Right lung (tissue), 2 donors: ENCODE measurements at regions not wholly inside any gene's neighbourhood (a gene's known extent, or its start where the extent isn't known, plus 50 kb on each side); places are given as distances from the start of the nearest gene placed in this dataset.
"Not testable (repeated sequence)": the region's sequence is repeated elsewhere in the genome, so short reads cannot be mapped to it uniquely, and the experiment has no call there.

Experiments
- DNase-seq, 2 donors: peaks; one replicate each; pipeline ENCODE4 v3.0.0-alpha.2; 2013

- DNase-seq = no peak
These were observed 98.3 kb upstream of the FRMD1 start for GRCh38 chr6:168177103-168177891.

- no peak for DNase-seq
These were observed 92.8 kb upstream of the FRMD1 start for GRCh38 chr6:168171673-168172353.

DNA sequence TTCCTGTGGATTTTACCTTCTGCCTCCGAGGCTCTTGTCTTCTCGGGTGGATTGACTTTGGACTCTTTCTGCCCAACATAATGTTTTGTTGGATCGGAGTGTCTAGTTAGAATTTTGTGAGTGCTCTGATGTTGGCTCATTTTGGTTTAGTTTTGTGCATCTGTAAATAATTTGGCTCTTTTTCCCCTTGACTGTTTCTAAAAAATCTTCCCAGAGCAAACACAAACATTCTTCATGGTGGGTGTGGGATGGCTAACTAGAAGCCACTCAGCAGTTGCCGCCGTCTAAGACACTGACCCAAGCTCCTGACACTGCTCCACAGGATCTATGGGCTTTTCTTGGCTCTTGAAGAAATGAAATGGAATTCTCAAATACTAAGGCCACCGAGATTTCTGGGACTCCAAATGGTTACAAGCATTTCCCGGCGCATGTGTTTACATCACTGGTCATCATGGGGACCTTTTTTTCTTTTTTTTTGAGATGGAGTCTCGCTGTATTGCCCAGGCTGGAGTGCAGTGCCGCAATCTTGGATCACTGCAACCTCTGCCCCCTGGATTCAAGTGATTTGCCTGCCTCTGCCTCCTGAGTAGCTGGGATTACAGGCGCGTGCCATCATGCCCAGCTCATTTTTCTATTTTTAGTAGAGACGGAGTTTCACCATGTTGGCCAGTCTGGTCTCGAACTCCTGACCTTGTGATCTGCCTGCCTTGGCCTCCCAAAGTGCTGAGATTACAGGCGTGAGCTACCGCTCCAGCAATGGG lies 92.0 kb upstream of the FRMD1 start:
- no peak for DNase-seq

- DNase-seq = no peak
These were observed 90.6 kb upstream of the FRMD1 start for GRCh38 chr6:168169624-168170023.

GRCh38 chr6:168168936-168169335 lies 89.9 kb upstream of the FRMD1 start:
- DNase-seq = not testable (repeated sequence)

GRCh38 chr6:168168330-168168729 lies 89.3 kb upstream of the FRMD1 start:
- not testable (repeated sequence) for DNase-seq

DNA sequence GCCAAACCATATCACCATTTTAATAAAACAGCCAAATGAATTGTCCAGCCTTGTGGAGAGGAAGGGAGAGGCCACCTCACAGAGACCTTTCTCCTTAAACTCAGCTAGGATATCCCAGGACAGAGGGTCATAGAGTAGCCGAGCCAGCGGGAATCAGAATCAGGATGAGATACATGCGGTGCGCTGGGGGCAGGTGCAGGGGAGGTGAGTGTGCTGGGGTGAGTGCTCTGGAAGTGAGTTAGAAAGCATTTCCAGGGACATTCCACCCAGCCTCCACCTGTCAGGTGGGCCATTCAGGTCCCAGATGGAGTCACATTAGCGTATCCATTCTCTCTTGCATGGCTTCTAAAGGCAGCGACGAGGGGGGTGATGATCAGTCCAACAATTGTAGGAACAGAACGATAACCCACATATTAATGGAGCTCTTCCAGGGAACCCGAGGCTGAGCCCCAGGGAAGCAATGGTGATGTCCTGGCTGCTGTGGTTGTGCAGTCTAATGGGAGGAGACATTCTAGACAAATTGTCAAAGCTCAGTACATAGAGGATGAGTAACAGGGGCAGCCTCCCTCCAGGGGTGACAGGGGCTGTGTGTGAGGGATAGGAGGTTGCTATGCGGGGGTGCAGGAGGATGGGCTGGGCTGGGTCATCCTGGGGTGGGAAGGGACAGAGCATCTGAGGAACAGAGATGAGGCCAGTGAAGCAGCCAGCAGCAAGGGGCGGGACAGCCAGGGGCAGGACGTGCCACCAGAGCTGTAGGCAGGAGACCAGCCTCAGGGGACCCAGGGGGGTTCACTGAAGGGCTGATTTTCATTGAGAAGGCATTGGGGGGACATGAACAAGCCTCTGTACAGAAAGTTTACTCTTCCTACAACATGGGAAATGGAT lies 88.7 kb upstream of the FRMD1 start:
- DNase-seq = no peak

- DNase-seq = no peak
These were observed 87.6 kb upstream of the FRMD1 start for GRCh38 chr6:168166627-168167026.

GRCh38 chr6:168165891-168166290 lies 86.9 kb upstream of the FRMD1 start:
- no peak for DNase-seq

DNA sequence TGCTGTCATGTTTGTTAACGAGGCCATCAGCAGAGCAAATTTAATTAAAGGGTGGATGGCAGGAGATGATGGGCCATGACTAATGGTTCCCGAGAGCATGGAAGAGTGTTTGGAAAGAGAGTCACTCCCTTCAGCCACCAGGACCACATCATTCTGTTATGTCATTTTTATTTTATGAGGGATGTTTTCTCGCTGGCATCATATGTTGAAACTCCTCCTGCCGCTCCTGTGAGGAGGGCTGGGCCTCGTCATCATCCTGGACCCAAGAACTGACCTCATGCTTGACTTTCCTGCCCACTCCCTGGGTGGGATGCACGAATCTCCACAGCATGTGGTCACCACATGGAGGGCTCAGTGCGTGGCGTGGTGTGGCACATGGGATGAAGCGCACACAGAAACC lies 86.4 kb upstream of the FRMD1 start:
- no peak for DNase-seq

- DNase-seq = no peak
These were observed 85.5 kb upstream of the FRMD1 start for GRCh38 chr6:168164462-168165061.

DNA sequence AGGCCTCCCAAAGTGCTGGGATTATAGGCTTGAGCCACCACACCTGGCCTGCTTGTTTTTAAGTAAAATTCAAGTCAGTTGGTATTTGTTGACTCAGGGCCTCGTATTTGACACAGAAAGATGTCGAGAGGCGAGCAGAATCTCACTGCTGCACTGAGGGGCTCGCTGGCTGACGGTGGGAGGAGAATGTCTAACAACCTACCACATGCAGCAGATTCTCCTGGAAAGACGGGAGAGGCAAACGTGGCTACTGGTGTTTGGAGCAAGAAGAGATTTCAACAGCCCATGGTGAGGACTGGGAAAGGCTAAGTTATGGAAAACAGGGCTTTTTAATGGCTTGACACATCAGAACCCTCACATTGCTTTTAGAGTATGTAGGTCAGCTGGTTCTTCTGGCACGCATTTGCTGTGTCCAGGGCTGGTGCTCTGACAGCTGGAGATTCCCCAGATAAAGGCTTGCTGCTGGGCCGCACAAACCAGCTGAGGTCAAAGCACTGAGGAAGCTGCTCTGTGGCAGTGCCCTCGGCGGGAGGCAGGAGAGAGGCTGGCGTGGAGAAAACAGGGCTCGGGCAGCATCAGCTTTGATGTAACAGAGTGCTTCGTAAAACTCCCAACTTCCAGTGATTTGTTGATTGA lies 84.2 kb upstream of the FRMD1 start:
- no peak for DNase-seq

- no peak for DNase-seq
These were observed 83.4 kb upstream of the FRMD1 start for GRCh38 chr6:168162366-168162765.

GRCh38 chr6:168161371-168161750 lies 82.3 kb upstream of the FRMD1 start:
- no peak for DNase-seq

DNA sequence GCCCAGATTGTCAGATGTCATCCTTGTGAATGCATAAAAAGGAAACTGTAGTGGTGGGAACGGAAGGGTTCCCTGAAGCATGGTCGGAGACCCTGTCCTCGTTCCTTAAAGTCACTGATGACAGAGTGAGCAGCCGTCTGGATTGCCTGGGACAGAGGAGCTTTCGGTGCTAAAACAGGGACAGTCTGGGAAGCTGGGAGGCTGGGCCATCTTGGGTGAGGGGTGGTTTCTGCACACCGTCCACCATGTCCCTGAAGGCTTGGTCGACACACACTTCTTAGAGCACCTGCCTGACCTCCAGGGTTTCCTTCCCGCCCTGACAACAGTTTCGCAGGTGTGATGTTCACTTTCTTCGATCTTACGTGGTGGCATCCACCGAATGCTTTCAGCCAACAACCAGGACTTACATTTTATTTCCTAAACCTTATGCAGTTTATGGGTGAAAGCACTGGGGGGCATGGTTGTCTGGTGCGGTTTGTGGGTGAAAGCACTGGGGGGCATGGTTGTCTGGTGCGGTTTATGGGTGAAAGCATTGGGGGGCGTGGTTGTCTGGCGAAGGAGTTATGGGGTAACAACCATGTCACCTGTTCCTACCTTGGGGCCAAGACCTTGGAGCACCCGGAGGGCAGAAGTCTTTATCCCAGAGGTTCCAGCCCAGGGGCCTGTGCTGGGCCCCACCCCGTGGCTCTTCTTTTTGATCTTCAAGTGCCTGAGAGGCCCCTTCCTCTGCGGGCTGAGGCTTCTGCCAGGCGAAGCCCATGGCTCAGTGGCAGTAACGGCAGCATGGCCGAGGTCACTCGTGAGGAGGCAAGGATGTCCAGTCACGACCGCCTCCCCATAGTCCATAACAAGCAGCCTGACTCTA lies 81.7 kb upstream of the FRMD1 start:
- DNase-seq = no peak

DNA sequence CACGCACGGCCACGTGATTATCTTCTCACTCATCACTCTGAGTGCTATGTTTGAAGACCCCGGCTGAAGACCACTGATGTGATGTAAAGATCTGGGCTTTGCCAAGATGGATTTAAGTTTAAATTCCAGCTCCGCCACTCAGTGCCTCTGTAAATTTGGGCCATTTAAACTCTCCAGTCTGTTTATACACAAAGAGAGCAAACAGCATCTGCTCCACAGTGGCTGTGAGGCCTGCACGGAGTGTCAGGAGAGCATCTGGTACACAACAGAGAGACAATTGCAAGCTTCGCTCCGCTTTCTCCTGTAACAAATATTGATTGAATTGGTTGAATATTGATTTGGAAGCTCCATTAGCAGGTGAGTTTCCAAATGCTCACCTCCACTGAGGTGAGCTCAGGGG lies 80.5 kb upstream of the FRMD1 start:
- no peak for DNase-seq

DNA sequence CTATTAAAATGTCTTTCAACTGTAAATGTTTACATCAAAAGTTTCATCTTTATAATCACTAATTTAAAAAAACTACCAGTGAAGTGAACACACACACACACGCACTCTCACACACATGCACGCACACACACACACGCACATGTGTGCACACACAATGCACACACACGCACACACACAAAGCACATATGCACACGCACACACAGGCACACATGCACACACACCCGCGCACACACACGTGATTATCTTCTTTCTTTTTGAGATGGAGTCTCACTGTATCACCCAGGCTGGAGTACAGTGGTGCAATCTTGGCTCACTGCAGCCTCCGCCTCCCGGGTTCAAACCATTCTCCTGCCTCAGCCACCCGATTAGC lies 80.0 kb upstream of the FRMD1 start:
- DNase-seq = no peak

DNA sequence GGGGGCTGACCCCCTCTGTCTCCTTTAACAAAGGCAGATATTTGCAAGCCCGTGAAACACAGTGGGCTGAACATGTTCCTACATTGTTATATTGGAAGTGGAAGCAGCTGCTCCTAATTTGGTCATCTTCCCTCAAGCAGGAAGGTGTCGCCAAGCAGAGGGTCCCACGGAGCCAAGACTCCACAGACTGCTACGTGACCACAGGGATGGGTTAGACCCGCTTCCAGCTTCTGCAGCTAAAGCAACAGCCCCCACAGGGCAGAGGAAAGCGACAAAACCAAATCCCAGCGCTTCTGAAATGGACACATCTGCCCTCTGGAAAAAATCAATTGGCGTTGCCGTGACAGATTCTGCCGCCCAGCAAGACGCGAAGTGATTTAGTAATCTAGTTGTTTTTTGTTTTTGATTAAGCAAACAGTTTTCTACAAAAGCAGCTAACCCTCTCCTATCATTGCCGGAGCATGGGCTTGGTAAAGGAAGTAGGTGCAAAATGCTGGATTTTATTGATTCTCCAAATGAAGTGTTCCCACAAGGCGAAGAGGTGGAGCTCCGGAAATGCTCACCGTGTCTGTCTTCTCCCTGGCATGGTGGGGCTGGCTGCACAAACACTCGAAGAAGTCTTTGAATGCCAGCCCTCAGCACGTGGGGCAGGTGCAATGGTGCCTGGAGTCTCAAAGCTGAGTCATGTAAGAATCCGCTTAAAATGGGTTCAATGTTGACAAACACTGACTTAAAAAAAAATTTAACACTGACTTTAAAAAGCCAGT lies 79.4 kb upstream of the FRMD1 start:
- DNase-seq = no peak
